Heart left ventricle (tissue), 16 donors: ENCODE measurements at regions not wholly inside any gene's neighbourhood (a gene's known extent, or its start where the extent isn't known, plus 50 kb on each side); places are given as distances from the start of the nearest gene placed in this dataset.

ENCODE experiments used
- ATAC-seq, 4 donors: fragments of 200-7000 bp; cut with Tn5 transposase; one replicate each; pipeline ENCODE4 v1.9.1; 2020 to 2022; ENCODE audit warnings: moderate library complexity in 4 of 4, mild to moderate bottlenecking in 3 of 4, moderate number of reproducible peaks in 1 of 4
- DNase-seq, 5 donors: peaks; one replicate each; pipeline ENCODE4 v3.0.0-alpha.2; 2020
- H3K27ac ChIP-seq, 12 donors: fragments of 200-600 bp; sonication (generic) in 4 of 12; one replicate each; pipeline versions ENCODE4 v1.5.0 to v1.8.0; 2016 to 2022; ENCODE audit warnings: mild to moderate bottlenecking in 2 of 12
- H3K27me3 ChIP-seq, 9 donors: fragments of 200-600 bp; sonication (generic) in 2 of 9; one replicate each; pipeline versions ENCODE4 v1.5.1 to v1.8.0; 2016 to 2022; ENCODE audit warnings: mild to moderate bottlenecking in 3 of 9
- H3K36me3 ChIP-seq, 9 donors: fragments of 200-600 bp; sonication (generic) in 2 of 9; one replicate each; pipeline versions ENCODE4 v1.5.0 to v1.8.0; 2018 to 2022; ENCODE audit warnings: mild to moderate bottlenecking in 2 of 9
- H3K4me1 ChIP-seq, 12 donors: fragments of 200-600 bp; sonication (generic) in 4 of 12; one replicate each; pipeline versions ENCODE4 v1.5.0 to v1.8.0; 2016 to 2022; ENCODE audit warnings: mild to moderate bottlenecking in 3 of 12
- H3K4me3 ChIP-seq, 12 donors: fragments of 200-600 bp; sonication (generic) in 4 of 12; one replicate each; pipeline versions ENCODE4 v1.5.0 to v1.8.0; 2017 to 2022; ENCODE audit warnings: mild to moderate bottlenecking in 9 of 12, moderate library complexity in 4 of 12
- H3K9me3 ChIP-seq, 12 donors: fragments of 200-600 bp; sonication (generic) in 4 of 12; one replicate each; pipeline versions ENCODE4 v1.5.0 to v1.8.0; 2016 to 2022; ENCODE audit warnings: mild to moderate bottlenecking in 1 of 12
- CTCF ChIP-seq, 12 donors: fragments of 200-600 bp; sonication (generic) in 4 of 12; IDR thresholded peaks; one replicate each; pipeline versions ENCODE4 v1.5.0 to v1.8.0; 2018 to 2022; ENCODE audit warnings: antibody characterized with exemption in 12 of 12, mild to moderate bottlenecking in 5 of 12
- POLR2A ChIP-seq, 2 donors: fragments of 450-650 bp; IDR thresholded peaks; one replicate each; pipeline ENCODE4 v1.6.1; 2017; ENCODE audit warnings: antibody characterized with exemption in 2 of 2, mild to moderate bottlenecking in 2 of 2, moderate library complexity in 2 of 2
- WGBS, 4 donors: extraction: QIAGEN DNeasy Blood & Tissue Kit in 2 of 4; methylation state at CpG; one replicate each; pipeline versions ENCODE4 v1.1.5 to v1.1.7; 2013 to 2018; 5-methylcytosine and 5-hydroxymethylcytosine counted together
- intact Hi-C, 10 donors: fragments of 100-400 bp; cut with DNase I; formaldehyde crosslinking; loops; one replicate each; pipeline versions ENCODE4 v1.11.1 to v1.14.2; 2022
- donor health status: ischemic (EF 13 %, LVEDD 7.1; RV severe dilation, severe dysfunction).
- donor health status: healthy with polysubstance abuse.
- donor health status: DM: no; HTN: yes; CAD: no.
- donor health status: DM: no; HTN: no; CAD: no.
- donor health status: ischemic (EF 25% LVEDD 6.9; RV normal size, moderate dysfunction).
- donor health status: ischemic (EF 25% LVEDD 5.7; RV mildly dilated, moderate dysfunction).
- donor health status: healthy.
- donor health status: DM: yes; HTN: yes; CAD: no.
- donor health status: ischemic (EF 35%, LVEDD 5.7; RV mildly dilated, moderate dysfunction).
- donor health status: nonischemic (EF 11% LVEDD 7.7; RV severe dilation, severe dysfunction).
- donor health status: DM: yes; HTN: yes; CAD: no.
- donor health status: PGD.
- donor health status: ischemic (EF 29% LVEDD 5.4; RV normal size, mild dysfunction).
- donor health status: nonischemic (EF 23%, LVEDD 6.1; RV moderate dilation, normal function).

DNA sequence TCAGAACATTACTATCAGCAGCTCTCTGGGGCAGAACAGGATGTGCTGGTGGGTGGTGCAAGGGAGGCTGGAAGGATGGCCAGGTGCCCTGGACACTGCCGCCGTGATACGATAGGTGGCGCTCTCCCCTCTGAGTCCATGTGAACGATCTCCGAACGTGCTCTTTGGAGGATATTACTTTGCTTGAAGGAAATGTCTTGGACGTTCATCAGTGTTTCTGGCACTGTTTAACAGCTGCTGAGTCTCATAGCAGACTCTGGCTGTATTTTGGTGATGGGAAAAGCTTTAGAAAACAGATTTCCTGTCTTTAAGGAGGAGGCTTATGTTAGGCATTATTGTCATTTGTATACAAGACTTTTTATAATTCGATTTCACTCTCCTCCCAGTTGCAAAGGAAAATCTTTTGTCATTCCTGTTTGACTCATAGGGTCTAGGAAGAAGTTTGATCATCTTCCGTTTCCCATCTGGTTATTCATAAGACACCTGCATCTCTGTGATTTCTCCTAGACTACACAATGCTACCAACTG lies 386.2 kb upstream of the ADGRL2 start:
- 10 to 21% (median 12%) methylated on average over 10 of the region's 10 CpGs for WGBS, 4 donors
- DNase-seq = peak; percentile 78 to 85 (median 80)
- Histone ChIP-seq H3K9me3 (no peaks in the 10 kb centered on the region), H3K27ac (peak overlapping the region in 10 of 12 donors; percentile 29 to 69 (median 55)), H3K4me3 (peak overlapping the region in 1 of 12 donors; percentile 17), H3K4me1 (peaks cover 0 to 35% (median 18%) of the 10 kb centered on the region in 12 donors), H3K27me3 (no peaks in the 10 kb centered on the region), H3K36me3 (no peaks in the 10 kb centered on the region)
- TF ChIP-seq CTCF (IDR thresholded peaks at IDR 0.05) (peak; percentile 76 to 95 (median 91)), POLR2A (IDR thresholded peaks at IDR 0.05) (no peak)
- intact Hi-C loops = loop anchor here in 9 of 10 donors (2.0 to 10.0 kb wide), 14 partner anchors 63 to 390 kb away; partner anchors contain the start of gene ADGRL2 (in 6 of the 9)
- ATAC-seq = peak; percentile 89 to 93 (median 92)

DNA sequence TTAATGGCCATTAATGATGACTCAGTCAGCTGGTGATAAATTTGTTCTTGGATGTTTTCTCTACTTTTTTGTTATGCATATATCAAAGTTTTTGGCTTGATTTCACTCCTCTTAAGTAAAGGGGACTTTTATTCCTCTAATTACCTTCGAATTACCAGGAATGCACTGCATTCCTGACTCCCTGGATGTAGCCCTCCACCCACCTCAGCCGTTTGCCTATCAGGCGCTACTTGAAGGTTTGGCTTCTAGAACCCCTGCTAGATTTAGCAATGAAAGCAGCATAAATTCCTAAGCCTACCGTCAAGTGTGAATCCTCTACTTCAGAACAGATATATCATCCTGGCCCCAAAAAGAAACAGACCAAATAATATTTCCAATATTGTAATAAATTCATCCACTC lies 387.8 kb upstream of the ADGRL2 start:
- Histone ChIP-seq H3K4me1 (peaks cover 0 to 48% (median 18%) of the 10 kb centered on the region in 12 donors), H3K27me3 (no peaks in the 10 kb centered on the region), H3K4me3 (no peak overlapping the region), H3K27ac (peak overlapping the region in 4 of 12 donors; percentile 3 to 32 (median 5)), H3K36me3 (no peaks in the 10 kb centered on the region), H3K9me3 (no peaks in the 10 kb centered on the region)
- 63 to 77% (median 66%) methylated on average over 4 of the region's 4 CpGs for WGBS, 4 donors
- intact Hi-C loops = loop anchor here in 9 of 10 donors (5.0 to 10.0 kb wide), 13 partner anchors 64 to 392 kb away; partner anchors contain the start of gene ADGRL2 (in 4 of the 9)
- no peak for TF ChIP-seq POLR2A (IDR thresholded peaks at IDR 0.05)
- no peak for TF ChIP-seq CTCF (IDR thresholded peaks at IDR 0.05)
- DNase-seq = no peak
- ATAC-seq = no peak

DNA sequence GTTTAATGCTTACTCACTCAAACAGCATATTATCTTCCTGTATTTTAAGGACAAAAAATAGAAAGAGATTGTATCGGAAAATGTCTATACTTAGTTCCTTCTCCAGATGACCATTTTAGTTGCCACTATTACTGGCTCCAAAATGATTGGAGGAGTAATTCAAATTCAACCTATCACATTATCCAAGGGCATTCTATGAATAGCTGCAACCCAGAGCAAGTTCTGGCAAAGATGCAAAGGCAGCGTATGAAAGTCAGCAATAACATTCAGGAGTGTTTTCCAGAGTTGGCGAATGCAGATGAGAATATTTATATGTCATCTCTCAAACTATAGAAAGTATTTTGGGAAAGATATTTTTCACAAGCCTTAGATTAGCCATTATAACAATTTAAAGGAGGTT lies 389.8 kb upstream of the ADGRL2 start:
- Histone ChIP-seq H3K27me3 (no peaks in the 10 kb centered on the region), H3K4me3 (peak overlapping the region in 4 of 12 donors; percentile 0 to 18 (median 6)), H3K27ac (peak overlapping the region; percentile 16 to 79 (median 64)), H3K9me3 (no peaks in the 10 kb centered on the region), H3K36me3 (no peaks in the 10 kb centered on the region), H3K4me1 (peaks cover 0 to 51% (median 21%) of the 10 kb centered on the region in 12 donors)
- TF ChIP-seq CTCF (IDR thresholded peaks at IDR 0.05) (no peak), POLR2A (IDR thresholded peaks at IDR 0.05) (no peak)
- ATAC-seq (peak; percentile 62 to 78 (median 69)), DNase-seq (peak in 2 of 5 donors; percentile 30 to 33)
- WGBS, 4 donors = 34 to 43% (median 41%) methylated on average over 3 of the region's 3 CpGs
- intact Hi-C loops = loop anchor here in 9 of 10 donors (2.0 to 10.0 kb wide), 14 partner anchors 66 to 394 kb away; partner anchors contain the start of gene ADGRL2 (in 4 of the 9)

- intact Hi-C loops = loop anchor here in 9 of 10 donors (2.0 to 10.0 kb wide), 14 partner anchors 67 to 394 kb away; partner anchors contain the start of gene ADGRL2 (in 4 of the 9)
- Histone ChIP-seq H3K27ac (peak overlapping the region; percentile 16 to 79 (median 65)), H3K27me3 (no peaks in the 10 kb centered on the region), H3K9me3 (no peaks in the 10 kb centered on the region), H3K4me3 (peak overlapping the region in 2 of 12 donors; percentile 1 to 18), H3K4me1 (peaks cover 0 to 49% (median 20%) of the 10 kb centered on the region in 12 donors), H3K36me3 (no peaks in the 10 kb centered on the region)
- DNase-seq = no peak
- TF ChIP-seq CTCF (IDR thresholded peaks at IDR 0.05) = no peak
- no peak for TF ChIP-seq POLR2A (IDR thresholded peaks at IDR 0.05)
- 22 to 51% (median 38%) methylated on average over 1 of the region's 1 CpG for WGBS, 4 donors
- ATAC-seq = peak in 1 of 4 donors; percentile 31
Measured at GRCh38 chr1:81410351-81410750, 390.4 kb upstream of the ADGRL2 start.
